PC-3 (cell line): ENCODE measurements at regions not wholly inside any gene's neighbourhood (a gene's known extent, or its start where the extent isn't known, plus 50 kb on each side); places are given as distances from the start of the nearest gene placed in this dataset.

ENCODE experiments used
- ATAC-seq: fragments of 200-7000 bp; cut with Tn5 transposase; 2 replicates; pipeline ENCODE4 v1.9.1; 2020; ENCODE audit warnings: mild to moderate bottlenecking, moderate library complexity
- BruUV-seq: library from RNA; stranded (reverse); fragments of 400-500 nt; replicated peaks from 2 replicates; lab custom pipeline; 2021; lab: Mats Ljungman, UMichigan
- CTCF ChIA-PET: fragments of 300-600 bp; sonication (Branson Sonifier 250); formaldehyde crosslinking; loops from one replicate; lab custom pipeline; 2022; ENCODE audit warnings: antibody characterized with exemption; lab: Charles Lee
- POLR2A ChIA-PET: fragments of 300-600 bp; sonication (Branson Sonifier 250); formaldehyde crosslinking; loops from one replicate; lab custom pipeline; 2022; ENCODE audit warnings: antibody characterized with exemption; ENCODE audit not compliant: unreplicated experiment; lab: Charles Lee
- DNase-seq: peaks from one replicate; pipeline ENCODE4 v3.0.0-alpha.2; 2015
- H2AFZ ChIP-seq: fragments of 300-600 bp; sonication (generic); 2 replicates; pipeline ENCODE4 v1.6.0; 2016; ENCODE audit warnings: antibody characterized with exemption, low read length
- H3F3A ChIP-seq: fragments of 300-600 bp; sonication (generic); one replicate; pipeline ENCODE4 v1.6.0; 2017; ENCODE audit warnings: antibody characterized with exemption, low read length, control low read depth, mild to moderate bottlenecking; ENCODE audit not compliant: unreplicated experiment
- H3K27ac ChIP-seq: fragments of 300-600 bp; sonication (generic); 2 replicates; pipeline ENCODE4 v1.5.1; 2016; ENCODE audit warnings: mild to moderate bottlenecking, low read length
- H3K27me3 ChIP-seq: fragments of 300-600 bp; sonication (generic); 2 replicates; pipeline ENCODE4 v1.6.1; 2016; ENCODE audit warnings: low read length, mixed read lengths
- H3K36me3 ChIP-seq: fragments of 300-600 bp; sonication (generic); 2 replicates; pipeline ENCODE4 v1.6.1; 2016; ENCODE audit warnings: low read depth, mixed run types, low read length, mixed read lengths
- H3K4me1 ChIP-seq: fragments of 300-600 bp; sonication (generic); 2 replicates; pipeline ENCODE4 v1.5.1; 2016; ENCODE audit warnings: low read length; ENCODE audit not compliant: insufficient read depth
- H3K4me2 ChIP-seq: fragments of 300-600 bp; sonication (generic); 2 replicates; pipeline ENCODE4 v1.6.0; 2016; ENCODE audit warnings: low read length
- H3K4me3 ChIP-seq: fragments of 300-600 bp; sonication (generic); 2 replicates; pipeline ENCODE4 v1.5.1; 2016; ENCODE audit warnings: mild to moderate bottlenecking, low read length, mixed read lengths
- H3K79me2 ChIP-seq: fragments of 300-600 bp; sonication (generic); 2 replicates; pipeline ENCODE4 v1.6.1; 2017; ENCODE audit warnings: low read length, mixed read lengths
- H3K9ac ChIP-seq: fragments of 300-600 bp; sonication (generic); 2 replicates; pipeline ENCODE4 v1.6.0; 2016; ENCODE audit warnings: mild to moderate bottlenecking, low read length
- H3K9me2 ChIP-seq: fragments of 300-600 bp; sonication (generic); replicated peaks from 2 replicates; pipeline ENCODE4 v1.6.1; 2016; ENCODE audit warnings: mixed run types, low read length, mixed read lengths
- H3K9me3 ChIP-seq: fragments of 300-600 bp; sonication (generic); 2 replicates; pipeline ENCODE4 v1.6.1; 2016; ENCODE audit warnings: low read length, mixed read lengths
- H4K20me1 ChIP-seq: fragments of 300-600 bp; sonication (generic); 2 replicates; pipeline ENCODE4 v1.6.1; 2016; ENCODE audit warnings: low read length, mixed read lengths
- EZH2 ChIP-seq: fragments of 300-600 bp; sonication (generic); IDR thresholded peaks from one replicate; pipeline ENCODE4 v1.6.1; 2017; ENCODE audit warnings: antibody characterized with exemption, mild to moderate bottlenecking, low read length; ENCODE audit not compliant: unreplicated experiment
- EZH2phosphoT487 ChIP-seq: fragments of 300-600 bp; sonication (generic); IDR thresholded peaks from 2 replicates; pipeline ENCODE4 v1.6.1; 2018; ENCODE audit warnings: mild to moderate bottlenecking, antibody characterized with exemption, low read length, borderline replicate concordance
- intact Hi-C: fragments of 100-400 bp; cut with micrococcal nuclease; formaldehyde crosslinking; loops from 2 replicates; pipeline ENCODE4 v1.9.0; 2023
- TF ChIP-seq, protein P1 (sequence below): fragments of 300-600 bp; sonication (generic); conservative IDR thresholded peaks from 2 replicates; pipeline ENCODE4 v1.5.1; 2017; ENCODE audit warnings: antibody characterized with exemption, low read depth, mild to moderate bottlenecking, low read length

DNA sequence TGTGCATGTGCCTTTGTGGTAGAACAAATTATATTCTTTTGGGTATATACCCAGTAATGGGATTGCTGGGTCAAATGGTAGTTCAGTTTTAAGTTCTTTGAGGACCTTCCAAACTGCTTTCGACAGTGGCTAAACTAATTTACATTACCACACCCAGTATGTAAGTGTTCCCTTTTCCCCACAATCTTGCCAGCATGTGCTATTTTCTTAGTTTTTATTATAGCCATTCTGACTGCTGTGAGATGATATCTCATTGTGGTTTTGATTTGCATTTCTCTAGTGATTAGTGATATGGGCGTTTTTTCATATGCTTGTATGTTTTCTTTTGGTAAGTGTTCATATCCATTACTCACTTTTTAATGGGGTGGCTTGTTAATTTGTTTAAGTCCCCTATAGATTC lies 251.6 kb upstream of the DEFB112 start:
- ATAC-seq, result no peak
- intact Hi-C loops, result no loop called here
- H4K20me1 ChIP-seq, result no peaks in the 10 kb centered on the region
- no peak overlapping the region for H3K4me2 ChIP-seq
- ChIA-PET POLR2A (no interaction called here), CTCF (no interaction called here)
- H3K27me3 ChIP-seq, result peaks cover 24% of the 10 kb centered on the region; the same call in 1 of the 2 replicates
- H3K9ac ChIP-seq, result no peak overlapping the region
- no TSS peak for BruUV-seq
- no peak overlapping the region for H2AFZ ChIP-seq
- H3K4me1 ChIP-seq, result no peaks in the 10 kb centered on the region
- no peak overlapping the region for H3K27ac ChIP-seq
- no peak for DNase-seq
- no peaks in the 10 kb centered on the region for H3K79me2 ChIP-seq
- no peaks in the 10 kb centered on the region for H3K36me3 ChIP-seq
- no peak for TF ChIP-seq EZH2phosphoT487
- TF ChIP-seq EZH2, result no peak
- TF ChIP-seq, protein P1, sequence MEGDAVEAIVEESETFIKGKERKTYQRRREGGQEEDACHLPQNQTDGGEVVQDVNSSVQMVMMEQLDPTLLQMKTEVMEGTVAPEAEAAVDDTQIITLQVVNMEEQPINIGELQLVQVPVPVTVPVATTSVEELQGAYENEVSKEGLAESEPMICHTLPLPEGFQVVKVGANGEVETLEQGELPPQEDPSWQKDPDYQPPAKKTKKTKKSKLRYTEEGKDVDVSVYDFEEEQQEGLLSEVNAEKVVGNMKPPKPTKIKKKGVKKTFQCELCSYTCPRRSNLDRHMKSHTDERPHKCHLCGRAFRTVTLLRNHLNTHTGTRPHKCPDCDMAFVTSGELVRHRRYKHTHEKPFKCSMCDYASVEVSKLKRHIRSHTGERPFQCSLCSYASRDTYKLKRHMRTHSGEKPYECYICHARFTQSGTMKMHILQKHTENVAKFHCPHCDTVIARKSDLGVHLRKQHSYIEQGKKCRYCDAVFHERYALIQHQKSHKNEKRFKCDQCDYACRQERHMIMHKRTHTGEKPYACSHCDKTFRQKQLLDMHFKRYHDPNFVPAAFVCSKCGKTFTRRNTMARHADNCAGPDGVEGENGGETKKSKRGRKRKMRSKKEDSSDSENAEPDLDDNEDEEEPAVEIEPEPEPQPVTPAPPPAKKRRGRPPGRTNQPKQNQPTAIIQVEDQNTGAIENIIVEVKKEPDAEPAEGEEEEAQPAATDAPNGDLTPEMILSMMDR, result no peak
- H3K4me3 ChIP-seq, result no peak overlapping the region
- H3K9me3 ChIP-seq, result no peaks in the 10 kb centered on the region
- H3F3A ChIP-seq, result no peaks in the 10 kb centered on the region
- H3K9me2 ChIP-seq, result no peaks in the 10 kb centered on the region

DNA sequence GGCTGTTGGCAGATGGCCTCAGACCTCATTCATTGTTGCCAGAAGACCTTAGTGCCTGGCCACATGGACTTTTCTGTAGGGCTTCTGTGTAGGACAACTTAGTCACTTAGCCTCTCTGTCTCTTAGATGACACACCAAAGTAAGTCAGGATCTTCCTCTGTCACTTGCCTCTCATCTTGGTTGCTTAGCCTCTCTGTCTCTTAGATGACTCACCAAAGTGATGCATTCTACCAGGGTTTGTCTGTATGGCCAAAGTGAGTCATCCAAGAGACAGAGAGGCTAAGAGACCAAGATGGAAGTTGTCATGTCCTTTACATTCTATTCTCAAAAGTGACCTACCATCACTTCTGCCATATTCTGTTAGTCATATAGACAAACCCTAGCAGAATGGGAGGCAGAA lies 255.9 kb upstream of the DEFB112 start:
- Histone ChIP-seq H3K4me2 (no peak overlapping the region), H3K9me3 (no peaks in the 10 kb centered on the region), H3K4me1 (no peaks in the 10 kb centered on the region), H3K27ac (no peak overlapping the region), H4K20me1 (no peaks in the 10 kb centered on the region), H3K9ac (no peak overlapping the region), H3K36me3 (no peaks in the 10 kb centered on the region), H2AFZ (no peak overlapping the region), H3K79me2 (no peaks in the 10 kb centered on the region), H3K27me3 (no peaks in the 10 kb centered on the region), H3K4me3 (no peak overlapping the region), H3K9me2 (no peaks in the 10 kb centered on the region), H3F3A (no peaks in the 10 kb centered on the region)
- TF ChIP-seq EZH2phosphoT487, result no peak
- TF ChIP-seq, protein P1, result no peak
- no peak for TF ChIP-seq EZH2
- BruUV-seq, result no TSS peak
- peak; percentile 33 for DNase-seq
- POLR2A ChIA-PET, result no interaction called here
- CTCF ChIA-PET, result no interaction called here
- intact Hi-C loops, result no loop called here
- ATAC-seq, result no peak

DNA sequence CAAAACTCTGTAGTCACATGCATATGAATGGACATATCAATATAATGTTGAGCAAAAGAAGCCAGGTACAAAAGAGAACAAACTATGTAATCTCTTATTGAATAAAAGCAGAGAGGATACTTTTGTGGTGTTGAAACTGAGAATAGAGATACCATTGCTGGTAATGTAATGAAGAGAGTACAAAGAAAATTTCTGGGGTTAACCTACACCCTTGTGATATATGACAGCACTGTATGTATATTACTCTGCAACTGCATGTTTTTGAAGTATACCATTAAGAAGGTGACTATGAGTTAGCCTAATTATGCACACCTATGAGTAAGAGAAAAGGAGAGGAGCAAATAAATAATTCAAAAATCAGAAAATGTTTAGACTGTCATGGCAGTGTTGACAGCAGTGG lies 268.8 kb upstream of the DEFB112 start:
- no peaks in the 10 kb centered on the region for H3K9me2 ChIP-seq
- CTCF ChIA-PET, result no interaction called here
- no peak overlapping the region for H3K4me3 ChIP-seq
- H3K9ac ChIP-seq, result no peak overlapping the region
- POLR2A ChIA-PET, result no interaction called here
- H3K27ac ChIP-seq, result no peak overlapping the region
- no peak overlapping the region for H3K4me2 ChIP-seq
- intact Hi-C loops, result no loop called here
- H3F3A ChIP-seq, result no peaks in the 10 kb centered on the region
- ATAC-seq (no peak), DNase-seq (no peak)
- H3K4me1 ChIP-seq, result no peaks in the 10 kb centered on the region
- no peaks in the 10 kb centered on the region for H3K9me3 ChIP-seq
- peaks cover 15% of the 10 kb centered on the region for H3K27me3 ChIP-seq
- no peaks in the 10 kb centered on the region for H4K20me1 ChIP-seq
- TF ChIP-seq EZH2 (no peak), EZH2phosphoT487 (no peak)
- TF ChIP-seq, protein P1, result no peak
- no peaks in the 10 kb centered on the region for H3K79me2 ChIP-seq
- H3K36me3 ChIP-seq, result no peaks in the 10 kb centered on the region
- no TSS peak for BruUV-seq
- no peak overlapping the region for H2AFZ ChIP-seq
